ENCODE measurements at regions not wholly inside any gene's neighbourhood (a gene's known extent, or its start where the extent isn't known, plus 50 kb on each side); places are given as distances from the start of the nearest gene placed in this dataset.

DNA sequence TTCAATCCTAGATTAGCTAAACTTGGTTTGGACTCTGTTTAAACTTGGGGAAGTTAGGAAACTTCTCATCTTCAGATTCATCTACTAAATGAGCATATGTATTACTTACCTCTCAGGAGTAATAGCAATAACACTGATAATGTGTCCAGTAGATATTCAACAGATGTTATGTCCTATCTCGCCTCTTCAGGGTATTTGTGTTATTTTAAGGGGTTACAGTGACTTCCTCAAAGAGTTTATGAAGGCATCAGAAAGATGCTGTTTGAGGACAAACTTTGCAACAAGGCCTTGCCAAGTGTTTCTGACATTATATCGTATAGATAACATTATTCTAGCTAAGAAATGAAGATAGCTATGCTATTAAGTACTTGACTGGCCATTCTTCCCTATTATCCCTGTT, 522.3 kb downstream of the IGSF11 start:
- TF ChIP-seq POLR2AphosphoS5 (IDR thresholded peaks at IDR 0.05) (no peak), EP300 (IDR thresholded peaks at IDR 0.05) (no peak), POLR2A (IDR thresholded peaks at IDR 0.05) (no peak)
- TF ChIP-seq, protein P1, sequence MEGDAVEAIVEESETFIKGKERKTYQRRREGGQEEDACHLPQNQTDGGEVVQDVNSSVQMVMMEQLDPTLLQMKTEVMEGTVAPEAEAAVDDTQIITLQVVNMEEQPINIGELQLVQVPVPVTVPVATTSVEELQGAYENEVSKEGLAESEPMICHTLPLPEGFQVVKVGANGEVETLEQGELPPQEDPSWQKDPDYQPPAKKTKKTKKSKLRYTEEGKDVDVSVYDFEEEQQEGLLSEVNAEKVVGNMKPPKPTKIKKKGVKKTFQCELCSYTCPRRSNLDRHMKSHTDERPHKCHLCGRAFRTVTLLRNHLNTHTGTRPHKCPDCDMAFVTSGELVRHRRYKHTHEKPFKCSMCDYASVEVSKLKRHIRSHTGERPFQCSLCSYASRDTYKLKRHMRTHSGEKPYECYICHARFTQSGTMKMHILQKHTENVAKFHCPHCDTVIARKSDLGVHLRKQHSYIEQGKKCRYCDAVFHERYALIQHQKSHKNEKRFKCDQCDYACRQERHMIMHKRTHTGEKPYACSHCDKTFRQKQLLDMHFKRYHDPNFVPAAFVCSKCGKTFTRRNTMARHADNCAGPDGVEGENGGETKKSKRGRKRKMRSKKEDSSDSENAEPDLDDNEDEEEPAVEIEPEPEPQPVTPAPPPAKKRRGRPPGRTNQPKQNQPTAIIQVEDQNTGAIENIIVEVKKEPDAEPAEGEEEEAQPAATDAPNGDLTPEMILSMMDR (IDR thresholded peaks at IDR 0.05) = no peak
- H3K4me1 ChIP-seq = no peaks in the 10 kb centered on the region

DNA sequence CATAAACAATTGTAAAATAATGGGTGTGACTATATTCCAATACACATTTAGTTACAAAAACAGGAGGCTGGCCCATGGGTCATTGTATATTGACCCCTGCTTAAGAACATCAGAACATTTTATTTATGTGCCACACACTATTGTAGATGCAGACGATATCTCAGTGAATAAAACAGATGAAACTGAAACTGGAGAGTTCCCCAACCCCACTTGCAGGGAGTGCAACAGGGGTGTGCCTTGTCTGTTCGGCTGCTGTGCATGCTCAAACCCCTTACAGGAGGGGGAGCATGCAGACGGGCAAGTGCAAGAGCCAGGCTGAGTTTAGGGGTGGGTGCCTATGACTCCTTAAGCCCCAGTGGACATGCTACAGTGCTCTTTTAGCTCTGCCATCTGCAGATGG, 509.6 kb downstream of the IGSF11 start:
- WGBS, 2 donors (ENCODE audit: low coverage in 1 of 2) = 51 to 58% methylated on average over 2 of the region's 3 CpGs
- peaks cover 0 to 6% (median 0%) of the 10 kb centered on the region in 3 donors for H3K4me1 ChIP-seq
- H3K9me3 ChIP-seq = peaks cover 0 to 6% (median 0%) of the 10 kb centered on the region in 3 donors
- H3K27me3 ChIP-seq = no peaks in the 10 kb centered on the region
- no peak overlapping the region for H3K27ac ChIP-seq
- no peak overlapping the region for H3K4me3 ChIP-seq
- TF ChIP-seq POLR2A (IDR thresholded peaks at IDR 0.05) (no peak), EP300 (IDR thresholded peaks at IDR 0.05) (no peak), POLR2AphosphoS5 (IDR thresholded peaks at IDR 0.05) (no peak)
- TF ChIP-seq, protein P1 (IDR thresholded peaks at IDR 0.05) = no peak
- H3K36me3 ChIP-seq = no peaks in the 10 kb centered on the region
- no peak for ATAC-seq

More for the DNA sequence above, 522.3 kb downstream of the IGSF11 start:
- no peak overlapping the region for H3K27ac ChIP-seq
- no peaks in the 10 kb centered on the region for H3K36me3 ChIP-seq
- no peaks in the 10 kb centered on the region for H3K27me3 ChIP-seq
- no peak overlapping the region for H3K4me3 ChIP-seq
- no peaks in the 10 kb centered on the region for H3K9me3 ChIP-seq
- no peak for ATAC-seq
- 65 to 83% methylated on average over 2 of the region's 2 CpGs for WGBS, 2 donors (ENCODE audit: low coverage in 1 of 2)

DNA sequence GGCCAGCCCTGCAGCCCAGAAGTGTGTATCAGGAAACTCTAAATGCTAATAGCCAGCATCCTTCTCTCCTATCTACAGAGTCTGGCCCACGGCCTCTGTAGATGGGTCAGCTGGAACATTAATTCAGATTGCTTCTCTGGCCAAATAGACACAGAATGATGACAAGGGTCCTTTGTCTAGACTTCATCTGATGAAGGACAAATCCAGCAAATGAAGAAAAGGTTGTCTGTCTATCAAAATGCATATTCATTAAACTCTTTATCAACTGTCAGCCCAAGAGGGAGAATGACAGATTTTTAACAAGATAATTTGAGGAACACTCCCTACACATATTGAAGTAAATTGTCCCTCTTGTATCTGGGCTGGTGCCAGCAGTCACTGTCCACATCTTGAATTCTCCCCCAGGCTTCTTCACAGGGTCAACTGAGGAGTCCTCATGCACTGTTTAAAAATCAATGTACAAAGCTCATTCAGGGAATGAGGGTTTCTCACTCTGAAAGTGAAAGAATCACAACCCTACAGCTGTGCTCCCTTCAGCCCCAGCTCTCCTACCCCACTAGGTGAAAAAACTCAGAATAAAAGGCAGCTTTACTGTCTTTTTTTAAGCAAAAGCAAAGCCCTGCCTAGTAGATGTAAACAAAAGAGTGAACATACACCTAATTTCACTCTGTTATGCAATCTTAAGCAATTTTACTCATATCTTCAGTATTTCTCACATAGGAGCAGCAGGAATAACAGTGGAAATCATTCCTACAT, 507.7 kb downstream of the IGSF11 start:
- Histone ChIP-seq H3K27me3 (no peaks in the 10 kb centered on the region), H3K4me3 (no peak overlapping the region), H3K4me1 (peaks cover 0 to 6% (median 0%) of the 10 kb centered on the region in 3 donors), H3K9me3 (peaks cover 0 to 6% (median 0%) of the 10 kb centered on the region in 3 donors), H3K36me3 (no peaks in the 10 kb centered on the region), H3K27ac (no peak overlapping the region)
- no peak for ATAC-seq
- TF ChIP-seq, protein P1 (IDR thresholded peaks at IDR 0.05) = no peak
- TF ChIP-seq POLR2AphosphoS5 (IDR thresholded peaks at IDR 0.05) (no peak), POLR2A (IDR thresholded peaks at IDR 0.05) (no peak), EP300 (IDR thresholded peaks at IDR 0.05) (no peak)
- WGBS, 2 donors (ENCODE audit: low coverage in 1 of 2) = 100% methylated on average over 1 of the region's 1 CpG

DNA sequence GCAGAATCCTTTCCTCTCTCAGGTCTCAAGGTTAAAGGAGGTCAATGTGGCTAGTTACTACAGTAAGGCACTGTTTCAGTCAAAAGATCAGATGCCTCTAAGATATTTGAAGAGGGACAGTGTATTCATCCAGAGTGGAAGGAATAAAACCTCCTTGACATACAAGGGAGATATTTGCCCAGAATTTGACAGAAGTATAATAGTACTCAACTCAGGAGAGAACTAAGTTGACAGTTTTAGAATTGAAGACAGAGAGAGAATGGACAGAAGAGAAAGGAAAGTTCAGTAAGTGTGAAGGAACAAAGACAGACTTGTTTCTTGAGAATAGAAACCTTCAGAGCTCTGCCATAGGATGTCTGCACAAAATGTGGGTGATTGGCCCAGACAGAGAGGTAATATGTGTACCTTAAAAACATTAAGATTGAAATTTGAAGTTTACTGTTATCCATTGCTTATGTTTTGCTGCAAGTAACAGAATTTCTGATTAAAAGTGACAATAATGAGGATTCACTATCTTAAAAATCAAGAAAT, 507.1 kb downstream of the IGSF11 start:
- TF ChIP-seq POLR2A (IDR thresholded peaks at IDR 0.05) = no peak
- TF ChIP-seq, protein P1 (IDR thresholded peaks at IDR 0.05) = no peak
- TF ChIP-seq POLR2AphosphoS5 (IDR thresholded peaks at IDR 0.05) = no peak
- no peak for TF ChIP-seq EP300 (IDR thresholded peaks at IDR 0.05)
- no peak for ATAC-seq
- peaks cover 0 to 6% (median 0%) of the 10 kb centered on the region in 3 donors for H3K4me1 ChIP-seq
- no peak overlapping the region for H3K4me3 ChIP-seq
- H3K36me3 ChIP-seq = no peaks in the 10 kb centered on the region
- H3K9me3 ChIP-seq = peaks cover 0 to 6% (median 0%) of the 10 kb centered on the region in 3 donors
- H3K27me3 ChIP-seq = no peaks in the 10 kb centered on the region
- no peak overlapping the region for H3K27ac ChIP-seq

DNA sequence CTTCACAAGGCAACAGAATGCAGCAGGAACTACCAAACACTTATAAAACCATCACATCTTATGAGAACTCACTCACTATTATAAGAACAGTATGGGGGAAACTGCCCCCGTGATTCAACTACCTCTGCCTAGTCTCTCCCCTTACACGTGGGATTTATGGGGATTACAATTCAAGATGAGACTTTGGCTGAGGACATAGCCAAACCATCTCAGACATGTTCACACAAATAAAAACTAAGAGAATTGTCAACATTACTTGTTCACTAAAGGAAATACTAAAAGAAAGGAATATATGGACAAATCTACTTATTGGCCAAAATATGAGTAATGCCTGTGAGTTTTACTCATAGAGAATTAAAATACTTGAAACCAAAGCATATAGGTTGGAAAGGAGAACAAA, 505.1 kb downstream of the IGSF11 start:
- WGBS, 2 donors (ENCODE audit: low coverage in 1 of 2) = 61 to 100% methylated on average over 2 of the region's 2 CpGs

More for the DNA sequence above, 505.1 kb downstream of the IGSF11 start:
- H3K4me1 ChIP-seq = peaks cover 0 to 6% (median 0%) of the 10 kb centered on the region in 3 donors
- no peaks in the 10 kb centered on the region for H3K27me3 ChIP-seq
- H3K4me3 ChIP-seq = no peak overlapping the region
- TF ChIP-seq POLR2A (IDR thresholded peaks at IDR 0.05) = no peak
- no peak for TF ChIP-seq EP300 (IDR thresholded peaks at IDR 0.05)
- TF ChIP-seq, protein P1 (IDR thresholded peaks at IDR 0.05) = no peak
- TF ChIP-seq POLR2AphosphoS5 (IDR thresholded peaks at IDR 0.05) = no peak
- H3K9me3 ChIP-seq = peaks cover 0 to 6% (median 0%) of the 10 kb centered on the region in 3 donors
- H3K36me3 ChIP-seq = no peaks in the 10 kb centered on the region
- no peak for ATAC-seq
- H3K27ac ChIP-seq = no peak overlapping the region
